Eye (tissue), 1 donor: ENCODE measurements at regions not wholly inside any gene's neighbourhood (a gene's known extent, or its start where the extent isn't known, plus 50 kb on each side); places are given as distances from the start of the nearest gene placed in this dataset.
"Not testable (repeated sequence)": the region's sequence is repeated elsewhere in the genome, so short reads cannot be mapped to it uniquely, and the experiment has no call there.

Source experiments
- DNase-seq: peaks from one replicate; pipeline ENCODE4 v3.0.0-alpha.2; 2015

- DNase-seq: no peak
Observed at GRCh38 chr7:55261386-55261770, 103.8 kb upstream of the LANCL2 start.

- not testable (repeated sequence) for DNase-seq
Observed at GRCh38 chr7:55265328-55265727, 99.8 kb upstream of the LANCL2 start.

GRCh38 chr7:55265836-55266642, 99.1 kb upstream of the LANCL2 start:
- DNase-seq: no peak

- DNase-seq: no peak
Observed at GRCh38 chr7:55271069-55271626, 94.0 kb upstream of the LANCL2 start.

GRCh38 chr7:55271661-55272060, 93.5 kb upstream of the LANCL2 start:
- DNase-seq: no peak

GRCh38 chr7:55272328-55272727, 92.8 kb upstream of the LANCL2 start:
- DNase-seq: no peak

- no peak for DNase-seq
Observed at GRCh38 chr7:55273186-55273980, 91.8 kb upstream of the LANCL2 start.

- no peak for DNase-seq
Observed at GRCh38 chr7:55274156-55274555, 91.0 kb upstream of the LANCL2 start.

- DNase-seq: no peak
Observed at GRCh38 chr7:55275291-55276200, 89.6 kb upstream of the LANCL2 start.

- DNase-seq: no peak
Observed at GRCh38 chr7:55276572-55277295, 88.4 kb upstream of the LANCL2 start.

- DNase-seq: no peak
Observed at GRCh38 chr7:55277916-55278315, 87.2 kb upstream of the LANCL2 start.

- DNase-seq: no peak
Observed at GRCh38 chr7:55278321-55278720, 86.8 kb upstream of the LANCL2 start.

- no peak for DNase-seq
Observed at GRCh38 chr7:55279080-55279845, 85.9 kb upstream of the LANCL2 start.

GRCh38 chr7:55280031-55280454, 85.1 kb upstream of the LANCL2 start:
- DNase-seq: peak; percentile 94

- no peak for DNase-seq
Observed at GRCh38 chr7:55285665-55286064, 79.5 kb upstream of the LANCL2 start.

GRCh38 chr7:55286666-55287065, 78.5 kb upstream of the LANCL2 start:
- no peak for DNase-seq

- DNase-seq: no peak
Observed at GRCh38 chr7:55288070-55288824, 76.9 kb upstream of the LANCL2 start.

GRCh38 chr7:55296070-55296469, 69.1 kb upstream of the LANCL2 start:
- DNase-seq: no peak

- DNase-seq: no peak
Observed at GRCh38 chr7:55299273-55299967, 65.7 kb upstream of the LANCL2 start.

- DNase-seq: no peak
Observed at GRCh38 chr7:55303220-55303619, 61.9 kb upstream of the LANCL2 start.
